HFFc6 (cell line): ENCODE measurements at regions not wholly inside any gene's neighbourhood (a gene's known extent, or its start where the extent isn't known, plus 50 kb on each side); places are given as distances from the start of the nearest gene placed in this dataset.

Experiments
- DNase-seq: peaks from one replicate; pipeline ENCODE4 v3.0.0-alpha.2; 2018
- H3K27ac Mint-ChIP-seq: 2 replicates; pipeline ENCODE4 v1.8.0; 2020; ENCODE audit warnings: mild to moderate bottlenecking, mixed read lengths
- H3K27me3 Mint-ChIP-seq: 2 replicates; pipeline ENCODE4 v1.8.0; 2021; ENCODE audit warnings: mild to moderate bottlenecking, moderate library complexity, mixed read lengths; ENCODE audit not compliant: insufficient read depth
- H3K36me3 Mint-ChIP-seq: 2 replicates; pipeline ENCODE4 v1.8.0; 2021; ENCODE audit warnings: low read depth, mixed read lengths
- H3K4me1 Mint-ChIP-seq: 2 replicates; pipeline ENCODE4 v1.8.0; 2020; ENCODE audit warnings: low read depth, mixed read lengths
- H3K4me3 Mint-ChIP-seq: 2 replicates; pipeline ENCODE4 v1.8.0; 2020; ENCODE audit warnings: mild to moderate bottlenecking, moderate library complexity, mixed read lengths
- H3K9me3 Mint-ChIP-seq: 2 replicates; pipeline ENCODE4 v1.8.0; 2020; ENCODE audit warnings: mild to moderate bottlenecking, mixed read lengths
- TF ChIP-seq, protein P1 (sequence below): fragments of 200-600 bp; sonication (generic); IDR thresholded peaks from 2 replicates; pipeline ENCODE4 v1.5.0; 2021; ENCODE audit warnings: antibody characterized with exemption, mild to moderate bottlenecking

DNA sequence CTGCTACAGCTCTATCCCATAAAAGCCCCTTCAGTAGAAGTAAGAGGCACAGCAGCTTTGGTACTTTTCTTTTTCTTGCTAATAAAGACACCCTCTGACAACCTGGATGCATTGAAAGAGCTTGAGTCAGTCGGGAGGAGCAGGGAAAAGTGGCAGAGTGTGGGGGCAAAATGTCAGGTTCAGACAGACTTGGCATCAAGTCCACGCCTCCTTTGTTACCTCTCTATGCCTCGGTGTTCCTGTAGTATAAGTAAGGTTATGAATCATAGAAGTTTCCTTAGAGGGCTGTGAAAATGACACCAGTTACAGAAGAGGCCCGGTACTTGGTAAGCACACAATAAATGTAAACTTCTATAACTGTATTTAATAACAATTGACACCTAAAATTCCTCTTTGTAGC lies 133.9 kb downstream of the ESM1 start:
- no peak for DNase-seq
- no peak overlapping the region for H3K4me3 Mint-ChIP-seq
- peaks cover 7% of the 10 kb centered on the region for H3K9me3 Mint-ChIP-seq
- H3K27ac Mint-ChIP-seq, result no peak overlapping the region
- TF ChIP-seq, protein P1, sequence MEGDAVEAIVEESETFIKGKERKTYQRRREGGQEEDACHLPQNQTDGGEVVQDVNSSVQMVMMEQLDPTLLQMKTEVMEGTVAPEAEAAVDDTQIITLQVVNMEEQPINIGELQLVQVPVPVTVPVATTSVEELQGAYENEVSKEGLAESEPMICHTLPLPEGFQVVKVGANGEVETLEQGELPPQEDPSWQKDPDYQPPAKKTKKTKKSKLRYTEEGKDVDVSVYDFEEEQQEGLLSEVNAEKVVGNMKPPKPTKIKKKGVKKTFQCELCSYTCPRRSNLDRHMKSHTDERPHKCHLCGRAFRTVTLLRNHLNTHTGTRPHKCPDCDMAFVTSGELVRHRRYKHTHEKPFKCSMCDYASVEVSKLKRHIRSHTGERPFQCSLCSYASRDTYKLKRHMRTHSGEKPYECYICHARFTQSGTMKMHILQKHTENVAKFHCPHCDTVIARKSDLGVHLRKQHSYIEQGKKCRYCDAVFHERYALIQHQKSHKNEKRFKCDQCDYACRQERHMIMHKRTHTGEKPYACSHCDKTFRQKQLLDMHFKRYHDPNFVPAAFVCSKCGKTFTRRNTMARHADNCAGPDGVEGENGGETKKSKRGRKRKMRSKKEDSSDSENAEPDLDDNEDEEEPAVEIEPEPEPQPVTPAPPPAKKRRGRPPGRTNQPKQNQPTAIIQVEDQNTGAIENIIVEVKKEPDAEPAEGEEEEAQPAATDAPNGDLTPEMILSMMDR, result no peak
- H3K4me1 Mint-ChIP-seq, result no peaks in the 10 kb centered on the region
- peaks cover 5% of the 10 kb centered on the region for H3K36me3 Mint-ChIP-seq
- peaks cover 9% of the 10 kb centered on the region; the same call in 1 of the 2 replicates for H3K27me3 Mint-ChIP-seq

DNA sequence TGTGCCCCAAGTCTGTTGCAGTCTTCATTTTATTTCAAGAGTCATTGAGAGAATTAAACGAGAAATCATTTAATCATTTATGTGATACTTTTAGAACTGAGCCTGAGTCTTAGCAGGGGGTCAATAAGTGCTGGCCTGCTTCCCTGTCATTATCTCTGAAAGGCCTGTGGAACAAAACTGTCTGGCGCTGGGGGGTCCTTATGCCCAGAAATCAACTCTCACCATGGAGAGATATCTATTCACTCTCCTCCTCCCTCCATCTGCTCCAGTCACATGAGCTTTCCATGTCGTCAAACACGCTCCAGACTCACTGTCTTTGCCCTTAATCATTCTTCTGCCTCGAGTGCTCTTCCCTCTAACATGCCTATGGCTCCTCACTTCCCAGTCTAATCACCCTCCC lies 136.8 kb downstream of the ESM1 start:
- H3K27me3 Mint-ChIP-seq, result peaks cover 5% of the 10 kb centered on the region; the same call in 1 of the 2 replicates
- no peak overlapping the region for H3K4me3 Mint-ChIP-seq
- H3K9me3 Mint-ChIP-seq, result no peaks in the 10 kb centered on the region
- no peak overlapping the region for H3K27ac Mint-ChIP-seq
- no peaks in the 10 kb centered on the region for H3K36me3 Mint-ChIP-seq
- peaks cover 25% of the 10 kb centered on the region for H3K4me1 Mint-ChIP-seq
- TF ChIP-seq, protein P1, result no peak
- DNase-seq, result no peak

DNA sequence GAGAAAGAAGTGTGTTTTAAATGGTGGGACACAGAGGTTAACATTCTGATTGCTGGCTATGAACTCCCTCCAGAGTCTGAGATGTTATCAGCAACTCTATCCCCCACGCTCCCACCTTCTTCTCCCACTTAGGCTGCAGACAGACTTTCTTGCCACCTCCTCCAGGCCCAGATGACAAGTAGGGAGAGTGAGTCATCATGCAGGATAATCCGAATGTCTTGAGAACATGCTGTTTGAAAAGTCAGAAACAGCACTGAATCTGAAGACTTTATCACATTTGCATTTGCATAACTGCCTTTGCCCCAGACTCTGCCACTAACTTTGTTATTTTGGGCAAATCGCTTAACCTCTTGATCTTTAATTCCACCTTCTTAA lies 139.8 kb downstream of the ESM1 start:
- peak; percentile 45 for DNase-seq
- peaks cover 44% of the 10 kb centered on the region for H3K4me1 Mint-ChIP-seq
- no peak overlapping the region; the same call in 1 of the 2 replicates for H3K27ac Mint-ChIP-seq
- H3K36me3 Mint-ChIP-seq, result no peaks in the 10 kb centered on the region
- peak overlapping the region; percentile 13; the same call in 1 of the 2 replicates for H3K4me3 Mint-ChIP-seq
- H3K9me3 Mint-ChIP-seq, result no peaks in the 10 kb centered on the region
- TF ChIP-seq, protein P1, result no peak
- peaks cover 5% of the 10 kb centered on the region; the same call in 1 of the 2 replicates for H3K27me3 Mint-ChIP-seq

DNA sequence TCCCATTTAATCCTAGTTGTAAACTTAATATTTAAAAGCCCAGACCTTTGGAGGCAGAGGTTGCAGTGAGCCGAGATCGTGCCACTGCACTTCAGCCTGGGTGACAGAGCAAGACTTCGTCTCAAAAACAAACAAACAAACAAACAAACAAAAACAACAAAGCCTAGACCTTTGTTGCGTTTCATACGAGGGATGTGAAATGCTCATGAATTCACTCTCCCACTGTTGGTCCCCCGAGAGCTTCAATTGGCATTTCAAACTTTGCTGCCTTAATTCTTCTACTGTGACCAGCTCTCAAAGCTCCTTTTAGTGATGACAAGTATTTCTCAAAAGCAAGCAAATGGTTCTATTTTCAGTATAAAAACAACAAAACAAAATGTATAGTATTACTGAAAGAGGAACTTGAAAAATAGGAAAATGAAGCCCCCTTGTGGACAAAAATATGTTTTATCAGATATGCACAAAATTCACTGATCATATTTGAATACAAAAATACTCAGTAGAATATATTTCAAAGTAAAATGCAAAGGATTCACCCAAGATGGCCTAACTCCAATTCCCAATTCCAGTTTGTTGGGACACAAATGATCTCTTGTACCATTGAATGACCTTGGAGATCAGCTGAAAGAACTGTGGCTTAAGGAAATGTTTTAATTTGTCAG lies 140.4 kb downstream of the ESM1 start:
- Mint-ChIP-seq H3K9me3 (no peaks in the 10 kb centered on the region), H3K27me3 (peaks cover 5% of the 10 kb centered on the region; the same call in 1 of the 2 replicates), H3K27ac (peak overlapping the region; percentile 48), H3K36me3 (no peaks in the 10 kb centered on the region), H3K4me1 (peaks cover 44% of the 10 kb centered on the region), H3K4me3 (peak overlapping the region; percentile 28)
- TF ChIP-seq, protein P1, result peak; percentile 95
- DNase-seq, result peak; percentile 60

DNA sequence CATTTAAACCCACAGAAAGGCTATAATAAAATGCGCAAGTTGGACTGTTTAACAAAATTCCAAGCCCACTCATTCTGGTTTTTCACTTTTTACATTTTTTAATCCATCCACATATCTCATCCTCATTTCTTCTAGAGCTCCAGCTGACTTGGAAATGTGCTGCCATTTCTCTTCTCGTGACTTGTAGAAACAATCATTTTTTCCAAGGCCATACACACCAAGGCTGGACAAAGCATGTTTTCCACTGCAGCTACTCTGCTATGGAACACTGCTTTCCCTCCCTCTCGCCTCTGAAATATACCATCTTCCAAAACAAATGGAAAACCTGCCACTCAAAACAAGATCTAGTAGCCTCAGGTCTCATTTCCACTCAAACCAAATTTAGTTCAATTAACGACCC lies 141.1 kb downstream of the ESM1 start:
- TF ChIP-seq, protein P1, result no peak
- Mint-ChIP-seq H3K27ac (peak overlapping the region; percentile 48), H3K9me3 (no peaks in the 10 kb centered on the region), H3K4me1 (peaks cover 44% of the 10 kb centered on the region), H3K4me3 (no peak overlapping the region), H3K27me3 (peaks cover 3% of the 10 kb centered on the region; the same call in 1 of the 2 replicates), H3K36me3 (no peaks in the 10 kb centered on the region)
- DNase-seq, result no peak
